Activated CD4-positive, alpha-beta T cell treated with anti-CD3 and anti-CD28 coated beads, Interleukin-2, amount 10 ng/mL, durations not matched to agents 24 days and 14 days (primary cell): ENCODE measurements at regions not wholly inside any gene's neighbourhood (a gene's known extent, or its start where the extent isn't known, plus 50 kb on each side); places are given as distances from the start of the nearest gene placed in this dataset.

Source experiments
- DNase-seq: peaks from one replicate; pipeline ENCODE4 v3.0.0; 2022
- H3K27ac Mint-ChIP-seq: one replicate; pipeline ENCODE4 v1.8.0; 2022; ENCODE audit warnings: mild to moderate bottlenecking, mixed read lengths
- H3K27me3 Mint-ChIP-seq: one replicate; pipeline ENCODE4 v1.8.0; 2022; ENCODE audit warnings: mixed read lengths
- H3K36me3 Mint-ChIP-seq: one replicate; pipeline ENCODE4 v1.8.0; 2022; ENCODE audit warnings: low read depth, mild to moderate bottlenecking, mixed read lengths
- H3K4me1 Mint-ChIP-seq: one replicate; pipeline ENCODE4 v1.8.0; 2021; ENCODE audit warnings: mixed read lengths
- H3K4me3 Mint-ChIP-seq: one replicate; pipeline ENCODE4 v1.8.0; 2022; ENCODE audit warnings: mild to moderate bottlenecking, moderate library complexity, mixed read lengths
- H3K9me3 Mint-ChIP-seq: one replicate; pipeline ENCODE4 v1.8.0; 2021; ENCODE audit warnings: mixed read lengths
- intact Hi-C: fragments of 100-400 bp; cut with micrococcal nuclease; formaldehyde crosslinking; loops from one replicate; pipeline ENCODE4 v1.15.1; 2023

GRCh38 chr4:13190093-13190721 is 293.9 kb downstream of the RAB28 start:
- H3K27ac Mint-ChIP-seq: no peak overlapping the region
- H3K27me3 Mint-ChIP-seq: no peaks in the 10 kb centered on the region
- H3K4me1 Mint-ChIP-seq: no peaks in the 10 kb centered on the region
- intact Hi-C loops: no loop called here
- H3K9me3 Mint-ChIP-seq: no peaks in the 10 kb centered on the region
- no peak overlapping the region for H3K4me3 Mint-ChIP-seq
- no peak for DNase-seq
- H3K36me3 Mint-ChIP-seq: no peaks in the 10 kb centered on the region

- H3K27me3 Mint-ChIP-seq: no peaks in the 10 kb centered on the region
- DNase-seq: no peak
- no peaks in the 10 kb centered on the region for H3K9me3 Mint-ChIP-seq
- intact Hi-C loops: no loop called here
- H3K36me3 Mint-ChIP-seq: no peaks in the 10 kb centered on the region
- no peak overlapping the region for H3K27ac Mint-ChIP-seq
- H3K4me1 Mint-ChIP-seq: no peaks in the 10 kb centered on the region
- H3K4me3 Mint-ChIP-seq: no peak overlapping the region
These were observed 299.9 kb downstream of the RAB28 start for GRCh38 chr4:13184199-13184598.

GRCh38 chr4:13182133-13182532 is 302.0 kb downstream of the RAB28 start:
- Mint-ChIP-seq H3K27me3 (no peaks in the 10 kb centered on the region), H3K36me3 (no peaks in the 10 kb centered on the region), H3K9me3 (no peaks in the 10 kb centered on the region), H3K27ac (no peak overlapping the region), H3K4me1 (no peaks in the 10 kb centered on the region), H3K4me3 (no peak overlapping the region)
- DNase-seq: no peak
- intact Hi-C loops: no loop called here

- H3K27me3 Mint-ChIP-seq: no peaks in the 10 kb centered on the region
- H3K27ac Mint-ChIP-seq: no peak overlapping the region
- no peak overlapping the region for H3K4me3 Mint-ChIP-seq
- H3K36me3 Mint-ChIP-seq: no peaks in the 10 kb centered on the region
- intact Hi-C loops: no loop called here
- no peaks in the 10 kb centered on the region for H3K9me3 Mint-ChIP-seq
- DNase-seq: no peak
- H3K4me1 Mint-ChIP-seq: no peaks in the 10 kb centered on the region
These were observed 302.5 kb downstream of the RAB28 start for GRCh38 chr4:13181681-13182080.

GRCh38 chr4:13180701-13181100 is 303.4 kb downstream of the RAB28 start:
- Mint-ChIP-seq H3K4me1 (no peaks in the 10 kb centered on the region), H3K27ac (no peak overlapping the region), H3K4me3 (no peak overlapping the region), H3K9me3 (no peaks in the 10 kb centered on the region), H3K36me3 (no peaks in the 10 kb centered on the region), H3K27me3 (no peaks in the 10 kb centered on the region)
- no peak for DNase-seq
- intact Hi-C loops: no loop called here

- no peaks in the 10 kb centered on the region for H3K36me3 Mint-ChIP-seq
- H3K4me3 Mint-ChIP-seq: no peak overlapping the region
- no peak overlapping the region for H3K27ac Mint-ChIP-seq
- no peaks in the 10 kb centered on the region for H3K9me3 Mint-ChIP-seq
- no peak for DNase-seq
- intact Hi-C loops: no loop called here
- no peaks in the 10 kb centered on the region for H3K27me3 Mint-ChIP-seq
- no peaks in the 10 kb centered on the region for H3K4me1 Mint-ChIP-seq
These were observed 305.5 kb downstream of the RAB28 start for GRCh38 chr4:13178621-13179020.

- H3K27me3 Mint-ChIP-seq: no peaks in the 10 kb centered on the region
- H3K4me3 Mint-ChIP-seq: no peak overlapping the region
- intact Hi-C loops: no loop called here
- no peaks in the 10 kb centered on the region for H3K9me3 Mint-ChIP-seq
- no peak for DNase-seq
- no peaks in the 10 kb centered on the region for H3K4me1 Mint-ChIP-seq
- H3K27ac Mint-ChIP-seq: no peak overlapping the region
- no peaks in the 10 kb centered on the region for H3K36me3 Mint-ChIP-seq
These were observed 307.4 kb downstream of the RAB28 start for GRCh38 chr4:13176741-13177142.

- Mint-ChIP-seq H3K27ac (no peak overlapping the region), H3K9me3 (no peaks in the 10 kb centered on the region), H3K27me3 (no peaks in the 10 kb centered on the region), H3K36me3 (no peaks in the 10 kb centered on the region), H3K4me3 (no peak overlapping the region), H3K4me1 (no peaks in the 10 kb centered on the region)
- intact Hi-C loops: no loop called here
- DNase-seq: no peak
These were observed 309.2 kb downstream of the RAB28 start for GRCh38 chr4:13174926-13175325.

- Mint-ChIP-seq H3K27ac (no peak overlapping the region), H3K4me1 (no peaks in the 10 kb centered on the region), H3K4me3 (no peak overlapping the region), H3K9me3 (no peaks in the 10 kb centered on the region), H3K36me3 (no peaks in the 10 kb centered on the region), H3K27me3 (no peaks in the 10 kb centered on the region)
- intact Hi-C loops: no loop called here
- no peak for DNase-seq
These were observed 310.1 kb downstream of the RAB28 start for GRCh38 chr4:13174001-13174400.

GRCh38 chr4:13171292-13172057 is 312.7 kb downstream of the RAB28 start:
- Mint-ChIP-seq H3K27me3 (no peaks in the 10 kb centered on the region), H3K36me3 (no peaks in the 10 kb centered on the region), H3K4me1 (no peaks in the 10 kb centered on the region), H3K4me3 (no peak overlapping the region), H3K9me3 (peaks cover 6% of the 10 kb centered on the region), H3K27ac (no peak overlapping the region)
- intact Hi-C loops: no loop called here
- DNase-seq: no peak

GRCh38 chr4:13169731-13170525 is 314.2 kb downstream of the RAB28 start:
- DNase-seq: no peak
- no peaks in the 10 kb centered on the region for H3K4me1 Mint-ChIP-seq
- H3K27me3 Mint-ChIP-seq: no peaks in the 10 kb centered on the region
- H3K4me3 Mint-ChIP-seq: no peak overlapping the region
- H3K27ac Mint-ChIP-seq: no peak overlapping the region
- no peaks in the 10 kb centered on the region for H3K36me3 Mint-ChIP-seq
- peaks cover 6% of the 10 kb centered on the region for H3K9me3 Mint-ChIP-seq
- intact Hi-C loops: no loop called here

- intact Hi-C loops: no loop called here
- no peaks in the 10 kb centered on the region for H3K36me3 Mint-ChIP-seq
- no peaks in the 10 kb centered on the region for H3K4me1 Mint-ChIP-seq
- no peak overlapping the region for H3K4me3 Mint-ChIP-seq
- H3K27ac Mint-ChIP-seq: no peak overlapping the region
- H3K9me3 Mint-ChIP-seq: peaks cover 6% of the 10 kb centered on the region
- DNase-seq: no peak
- no peaks in the 10 kb centered on the region for H3K27me3 Mint-ChIP-seq
These were observed 315.8 kb downstream of the RAB28 start for GRCh38 chr4:13168326-13168725.

- DNase-seq: no peak
- Mint-ChIP-seq H3K4me1 (no peaks in the 10 kb centered on the region), H3K4me3 (no peak overlapping the region), H3K27me3 (no peaks in the 10 kb centered on the region), H3K27ac (no peak overlapping the region), H3K36me3 (no peaks in the 10 kb centered on the region), H3K9me3 (peaks cover 6% of the 10 kb centered on the region)
- intact Hi-C loops: no loop called here
These were observed 317.9 kb downstream of the RAB28 start for GRCh38 chr4:13166214-13166613.

- no peak for DNase-seq
- Mint-ChIP-seq H3K27me3 (no peaks in the 10 kb centered on the region), H3K4me3 (no peak overlapping the region), H3K9me3 (peaks cover 6% of the 10 kb centered on the region), H3K27ac (no peak overlapping the region), H3K36me3 (no peaks in the 10 kb centered on the region), H3K4me1 (no peaks in the 10 kb centered on the region)
- intact Hi-C loops: no loop called here
These were observed 319.3 kb downstream of the RAB28 start for GRCh38 chr4:13164783-13165331.
